ENCODE measurements at regions not wholly inside any gene's neighbourhood (a gene's known extent, or its start where the extent isn't known, plus 50 kb on each side); places are given as distances from the start of the nearest gene placed in this dataset.

DNA sequence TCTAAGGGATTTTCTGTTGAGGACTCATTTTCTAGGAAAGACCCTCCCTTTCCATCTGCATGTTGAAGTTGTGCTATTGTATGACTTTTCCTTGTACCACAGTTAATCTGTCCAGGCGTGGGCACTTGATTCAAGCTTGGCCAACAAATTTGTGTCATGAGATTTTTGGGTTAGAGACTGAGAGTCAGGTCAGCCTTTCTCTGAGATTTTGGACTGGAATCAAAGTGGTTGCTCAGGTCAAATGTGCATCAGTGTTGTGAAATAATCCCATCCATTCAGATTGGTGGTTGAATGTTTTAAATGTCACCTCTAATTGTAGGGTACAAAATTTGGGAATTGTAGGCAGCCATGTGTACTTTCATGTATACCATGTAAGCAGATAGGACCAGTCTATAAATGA lies 545.2 kb upstream of the IGFBP7 start:
- in situ Hi-C loops (cut with HindIII; ENCODE audit: low pct_ligation_motif_present, low sequenced_read_pairs): no loop called here
- H3K36me3 ChIP-seq (replicated peaks): no peaks in the 10 kb centered on the region
- no peak overlapping the region for H3K4me3 ChIP-seq (ENCODE audit: low read depth, low read length)
- TF ChIP-seq, protein P1, sequence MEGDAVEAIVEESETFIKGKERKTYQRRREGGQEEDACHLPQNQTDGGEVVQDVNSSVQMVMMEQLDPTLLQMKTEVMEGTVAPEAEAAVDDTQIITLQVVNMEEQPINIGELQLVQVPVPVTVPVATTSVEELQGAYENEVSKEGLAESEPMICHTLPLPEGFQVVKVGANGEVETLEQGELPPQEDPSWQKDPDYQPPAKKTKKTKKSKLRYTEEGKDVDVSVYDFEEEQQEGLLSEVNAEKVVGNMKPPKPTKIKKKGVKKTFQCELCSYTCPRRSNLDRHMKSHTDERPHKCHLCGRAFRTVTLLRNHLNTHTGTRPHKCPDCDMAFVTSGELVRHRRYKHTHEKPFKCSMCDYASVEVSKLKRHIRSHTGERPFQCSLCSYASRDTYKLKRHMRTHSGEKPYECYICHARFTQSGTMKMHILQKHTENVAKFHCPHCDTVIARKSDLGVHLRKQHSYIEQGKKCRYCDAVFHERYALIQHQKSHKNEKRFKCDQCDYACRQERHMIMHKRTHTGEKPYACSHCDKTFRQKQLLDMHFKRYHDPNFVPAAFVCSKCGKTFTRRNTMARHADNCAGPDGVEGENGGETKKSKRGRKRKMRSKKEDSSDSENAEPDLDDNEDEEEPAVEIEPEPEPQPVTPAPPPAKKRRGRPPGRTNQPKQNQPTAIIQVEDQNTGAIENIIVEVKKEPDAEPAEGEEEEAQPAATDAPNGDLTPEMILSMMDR (IDR thresholded peaks at IDR 0.05; ENCODE audit: low read depth, low read length, missing control alignments): no peak
- H3K27me3 ChIP-seq (replicated peaks): no peaks in the 10 kb centered on the region
- no peak for DNase-seq
- no peak overlapping the region for H3K27ac ChIP-seq

DNA sequence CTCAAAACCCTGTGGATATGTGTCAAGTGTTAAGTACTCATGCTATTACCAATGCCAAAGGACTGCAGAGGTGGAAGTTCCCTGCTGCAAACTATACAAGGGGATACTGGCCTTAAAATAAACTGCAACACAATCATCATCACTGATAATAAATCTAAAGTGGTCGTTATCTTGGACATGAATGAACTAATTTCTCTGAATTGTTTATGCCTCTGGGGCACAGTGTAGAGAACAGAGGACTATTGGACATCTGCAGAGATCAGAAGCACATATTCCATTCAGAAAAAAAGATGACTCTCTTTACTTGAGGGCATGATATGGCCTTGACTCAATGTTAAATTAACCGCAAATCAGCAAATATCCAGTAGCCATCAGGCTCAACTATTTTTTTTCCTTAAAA lies 542.6 kb upstream of the IGFBP7 start:
- TF ChIP-seq, protein P1 (IDR thresholded peaks at IDR 0.05; ENCODE audit: low read depth, low read length, missing control alignments): no peak
- no peak overlapping the region for H3K4me3 ChIP-seq (ENCODE audit: low read depth, low read length)
- no peaks in the 10 kb centered on the region for H3K36me3 ChIP-seq (replicated peaks)
- no peaks in the 10 kb centered on the region for H3K27me3 ChIP-seq (replicated peaks)
- H3K27ac ChIP-seq: no peak overlapping the region
- in situ Hi-C loops (cut with HindIII; ENCODE audit: low pct_ligation_motif_present, low sequenced_read_pairs): no loop called here
- no peak for DNase-seq

DNA sequence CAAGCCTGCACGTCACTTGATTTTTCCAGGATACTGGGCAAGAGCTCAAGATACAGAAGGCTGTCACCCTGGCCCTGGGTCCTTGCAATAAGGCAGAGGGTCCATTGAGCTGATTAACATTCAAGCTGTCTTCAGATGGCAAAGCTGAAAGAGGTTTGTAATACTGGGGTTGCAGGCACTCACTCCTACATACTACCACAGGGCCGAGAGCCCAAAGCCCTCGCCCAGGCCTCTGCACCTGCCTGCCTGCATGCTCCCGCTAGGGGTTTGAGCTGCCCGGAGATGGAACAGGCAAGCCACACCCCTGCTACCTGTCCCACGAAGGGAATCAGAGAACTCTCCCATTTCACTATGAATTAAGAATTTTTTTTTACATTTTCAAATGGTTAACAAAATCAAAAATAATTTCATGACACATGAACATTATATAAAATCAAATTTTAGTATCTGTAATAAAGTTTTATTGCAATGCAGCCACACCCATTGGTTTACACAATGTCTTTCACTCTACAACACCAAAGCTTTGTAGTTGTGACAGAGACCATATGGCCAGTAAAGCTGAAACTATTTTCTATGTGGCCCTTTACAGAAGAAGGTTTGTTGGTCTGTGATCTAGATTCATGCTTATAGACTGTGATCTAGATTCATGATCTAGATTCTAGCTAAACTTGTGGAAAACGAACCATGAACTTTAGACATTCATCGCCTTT lies 530.4 kb upstream of the IGFBP7 start:
- no peak overlapping the region for H3K27ac ChIP-seq
- H3K27me3 ChIP-seq (replicated peaks): no peaks in the 10 kb centered on the region
- H3K4me3 ChIP-seq (ENCODE audit: low read depth, low read length): no peak overlapping the region
- in situ Hi-C loops (cut with HindIII; ENCODE audit: low pct_ligation_motif_present, low sequenced_read_pairs): no loop called here
- no peak for DNase-seq
- no peaks in the 10 kb centered on the region for H3K36me3 ChIP-seq (replicated peaks)
- TF ChIP-seq, protein P1 (IDR thresholded peaks at IDR 0.05; ENCODE audit: low read depth, low read length, missing control alignments): no peak

DNA sequence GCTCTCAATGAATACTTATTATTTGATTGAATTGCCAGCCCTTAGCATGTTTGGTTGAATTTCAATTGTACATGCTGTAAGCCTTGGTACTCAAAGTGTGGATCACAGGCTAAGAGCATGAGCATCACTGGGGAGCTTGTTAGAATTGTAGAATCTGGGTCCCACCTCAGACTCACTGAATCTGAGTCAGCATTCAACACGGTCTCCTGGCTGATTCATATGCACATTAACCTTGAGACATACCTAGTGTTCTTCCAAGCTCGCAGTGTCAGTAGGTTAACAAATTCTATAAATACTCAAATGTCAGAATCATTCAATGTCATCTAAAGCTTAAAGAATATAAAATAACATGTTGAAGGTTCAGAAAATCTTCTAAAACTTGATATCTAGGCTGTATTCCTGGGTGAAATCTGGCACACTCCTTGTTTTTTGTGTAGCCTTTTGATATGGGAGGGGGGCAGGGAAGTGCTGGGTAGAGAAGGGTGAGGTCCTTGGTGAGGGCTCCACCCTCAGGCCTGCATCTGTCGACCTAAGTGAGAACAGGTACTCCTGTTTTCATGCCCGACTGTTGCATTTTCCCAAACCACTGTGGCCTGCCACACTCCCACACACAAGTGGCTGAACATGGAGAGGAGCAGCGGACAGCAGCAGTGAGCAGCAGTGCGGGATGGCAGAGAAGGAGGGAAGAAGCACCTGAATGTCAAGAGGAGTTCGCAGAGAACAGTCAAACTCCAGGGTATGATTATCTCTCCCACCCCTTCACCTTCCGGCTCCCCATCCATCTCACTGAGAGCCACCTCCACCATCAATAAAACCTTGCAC lies 529.6 kb upstream of the IGFBP7 start:
- Histone ChIP-seq H3K27ac (no peak overlapping the region), H3K4me3 (ENCODE audit: low read depth, low read length) (no peak overlapping the region), H3K27me3 (replicated peaks) (no peaks in the 10 kb centered on the region), H3K36me3 (replicated peaks) (no peaks in the 10 kb centered on the region)
- TF ChIP-seq, protein P1 (IDR thresholded peaks at IDR 0.05; ENCODE audit: low read depth, low read length, missing control alignments): no peak
- in situ Hi-C loops (cut with HindIII; ENCODE audit: low pct_ligation_motif_present, low sequenced_read_pairs): no loop called here
- no peak for DNase-seq

DNA sequence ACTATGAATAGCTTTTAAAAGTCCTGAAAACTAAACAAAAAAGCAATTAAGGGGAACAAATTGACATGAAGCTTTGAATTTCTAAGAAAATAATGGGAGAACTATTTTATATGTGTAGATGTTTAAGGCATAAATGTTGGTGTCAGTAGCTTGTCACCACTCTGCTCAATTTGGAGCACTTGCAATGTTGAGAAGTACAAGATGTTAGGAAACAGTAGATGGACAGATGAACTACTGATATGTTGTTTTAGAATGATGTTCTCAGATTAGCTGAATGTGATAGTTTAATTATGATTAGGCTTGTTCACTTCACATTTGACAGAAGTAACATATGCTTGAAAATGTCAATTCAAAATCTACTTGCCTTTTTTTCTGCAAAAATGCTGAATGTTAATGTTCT lies 525.7 kb upstream of the IGFBP7 start:
- Histone ChIP-seq H3K4me3 (ENCODE audit: low read depth, low read length) (no peak overlapping the region), H3K36me3 (replicated peaks) (no peaks in the 10 kb centered on the region), H3K27me3 (replicated peaks) (no peaks in the 10 kb centered on the region), H3K27ac (no peak overlapping the region)
- TF ChIP-seq, protein P1 (IDR thresholded peaks at IDR 0.05; ENCODE audit: low read depth, low read length, missing control alignments): no peak
- in situ Hi-C loops (cut with HindIII; ENCODE audit: low pct_ligation_motif_present, low sequenced_read_pairs): no loop called here
- DNase-seq: no peak

Measured in brain microvascular endothelial cell (primary cell).